ENCODE measurements at regions not wholly inside any gene's neighbourhood (a gene's known extent, or its start where the extent isn't known, plus 50 kb on each side); places are given as distances from the start of the nearest gene placed in this dataset.

- DNase-seq (ENCODE audit: low read depth) = no peak
These were observed 502.9 kb downstream of the BRD1 start for GRCh38 chr22:49324527-49325491.

- no peak for DNase-seq (ENCODE audit: low read depth)
These were observed 503.8 kb downstream of the BRD1 start for GRCh38 chr22:49323751-49324415.

GRCh38 chr22:49322861-49323622 is 504.6 kb downstream of the BRD1 start:
- no peak for DNase-seq (ENCODE audit: low read depth)

- DNase-seq (ENCODE audit: low read depth) = no peak
These were observed 505.4 kb downstream of the BRD1 start for GRCh38 chr22:49322231-49322630.

- DNase-seq (ENCODE audit: low read depth) = no peak
These were observed 506.1 kb downstream of the BRD1 start for GRCh38 chr22:49321477-49322055.

GRCh38 chr22:49320714-49321476 is 506.8 kb downstream of the BRD1 start:
- DNase-seq (ENCODE audit: low read depth) = no peak

- DNase-seq (ENCODE audit: low read depth) = no peak
These were observed 510.3 kb downstream of the BRD1 start for GRCh38 chr22:49317369-49317768.

GRCh38 chr22:49312601-49313000 is 515.1 kb downstream of the BRD1 start:
- no peak for DNase-seq (ENCODE audit: low read depth)

- no peak for DNase-seq (ENCODE audit: low read depth)
These were observed 517.3 kb downstream of the BRD1 start for GRCh38 chr22:49310354-49310753.

GRCh38 chr22:49308300-49308699 is 519.4 kb downstream of the BRD1 start:
- no peak for DNase-seq (ENCODE audit: low read depth)

- DNase-seq (ENCODE audit: low read depth) = no peak
These were observed 519.8 kb downstream of the BRD1 start for GRCh38 chr22:49307870-49308269.

- DNase-seq (ENCODE audit: low read depth) = no peak
These were observed 520.2 kb downstream of the BRD1 start for GRCh38 chr22:49307481-49307830.

- no peak for DNase-seq (ENCODE audit: low read depth)
These were observed 520.8 kb downstream of the BRD1 start for GRCh38 chr22:49306632-49307480.

GRCh38 chr22:49305966-49306631 is 521.6 kb downstream of the BRD1 start:
- DNase-seq (ENCODE audit: low read depth) = no peak

GRCh38 chr22:49305214-49305965 is 522.3 kb downstream of the BRD1 start:
- no peak for DNase-seq (ENCODE audit: low read depth)

GRCh38 chr22:49303781-49304461 is 523.8 kb downstream of the BRD1 start:
- no peak for DNase-seq (ENCODE audit: low read depth)

- DNase-seq (ENCODE audit: low read depth) = no peak
These were observed 524.5 kb downstream of the BRD1 start for GRCh38 chr22:49303061-49303735.

- no peak for DNase-seq (ENCODE audit: low read depth)
These were observed 525.1 kb downstream of the BRD1 start for GRCh38 chr22:49302530-49302929.
